PFSK-1 (cell line): ENCODE measurements at regions not wholly inside any gene's neighbourhood (a gene's known extent, or its start where the extent isn't known, plus 50 kb on each side); places are given as distances from the start of the nearest gene placed in this dataset.

Experiments used
- POLR2AphosphoS5 ChIP-seq: IDR thresholded peaks from 2 replicates; pipeline ENCODE4 v1.6.1; 2012; ENCODE audit warnings: low read depth, mild to moderate bottlenecking, control low read depth, low read length, moderate library complexity
- TF ChIP-seq, protein P1 (sequence below), 2 experiments: IDR thresholded peaks; 2 replicates each; pipeline versions ENCODE4 v1.6.1 to v1.8.0; 2011 to 2012; ENCODE audit warnings: low read depth in 2 of 2, low read length in 2 of 2, control low read depth in 1 of 2, inconsistent platforms in 1 of 2, mild to moderate bottlenecking in 1 of 2, moderate library complexity in 1 of 2; ENCODE audit not compliant: insufficient read depth in 1 of 2

GRCh38 chr5:17730421-17730820 lies 96.2 kb downstream of the TAF11L14 start:
- no peak for TF ChIP-seq POLR2AphosphoS5
- TF ChIP-seq, protein P1, sequence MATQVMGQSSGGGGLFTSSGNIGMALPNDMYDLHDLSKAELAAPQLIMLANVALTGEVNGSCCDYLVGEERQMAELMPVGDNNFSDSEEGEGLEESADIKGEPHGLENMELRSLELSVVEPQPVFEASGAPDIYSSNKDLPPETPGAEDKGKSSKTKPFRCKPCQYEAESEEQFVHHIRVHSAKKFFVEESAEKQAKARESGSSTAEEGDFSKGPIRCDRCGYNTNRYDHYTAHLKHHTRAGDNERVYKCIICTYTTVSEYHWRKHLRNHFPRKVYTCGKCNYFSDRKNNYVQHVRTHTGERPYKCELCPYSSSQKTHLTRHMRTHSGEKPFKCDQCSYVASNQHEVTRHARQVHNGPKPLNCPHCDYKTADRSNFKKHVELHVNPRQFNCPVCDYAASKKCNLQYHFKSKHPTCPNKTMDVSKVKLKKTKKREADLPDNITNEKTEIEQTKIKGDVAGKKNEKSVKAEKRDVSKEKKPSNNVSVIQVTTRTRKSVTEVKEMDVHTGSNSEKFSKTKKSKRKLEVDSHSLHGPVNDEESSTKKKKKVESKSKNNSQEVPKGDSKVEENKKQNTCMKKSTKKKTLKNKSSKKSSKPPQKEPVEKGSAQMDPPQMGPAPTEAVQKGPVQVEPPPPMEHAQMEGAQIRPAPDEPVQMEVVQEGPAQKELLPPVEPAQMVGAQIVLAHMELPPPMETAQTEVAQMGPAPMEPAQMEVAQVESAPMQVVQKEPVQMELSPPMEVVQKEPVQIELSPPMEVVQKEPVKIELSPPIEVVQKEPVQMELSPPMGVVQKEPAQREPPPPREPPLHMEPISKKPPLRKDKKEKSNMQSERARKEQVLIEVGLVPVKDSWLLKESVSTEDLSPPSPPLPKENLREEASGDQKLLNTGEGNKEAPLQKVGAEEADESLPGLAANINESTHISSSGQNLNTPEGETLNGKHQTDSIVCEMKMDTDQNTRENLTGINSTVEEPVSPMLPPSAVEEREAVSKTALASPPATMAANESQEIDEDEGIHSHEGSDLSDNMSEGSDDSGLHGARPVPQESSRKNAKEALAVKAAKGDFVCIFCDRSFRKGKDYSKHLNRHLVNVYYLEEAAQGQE (IDR thresholded peaks at IDR 0.05; ENCODE audit: insufficient read depth in 1 of 2, low read depth in 2 of 2, low read length in 2 of 2): no peak
